OCI-LY7 (cell line): ENCODE measurements at regions not wholly inside any gene's neighbourhood (a gene's known extent, or its start where the extent isn't known, plus 50 kb on each side); places are given as distances from the start of the nearest gene placed in this dataset.
A peak's percentile ranks its signal among the peaks of the same experiment; 100 is the strongest.

ENCODE experiments used
- BruUV-seq: library from RNA; stranded (reverse); fragments of 400-500 nt; replicated peaks from 2 replicates; lab custom pipeline; 2021; lab: Mats Ljungman, UMichigan
- CTCF ChIA-PET: fragments of 300-600 bp; sonication (Branson Sonifier 250); formaldehyde crosslinking; loops from one replicate; lab custom pipeline; 2022; ENCODE audit warnings: antibody characterized with exemption; ENCODE audit not compliant: unreplicated experiment; lab: Charles Lee
- POLR2A ChIA-PET: fragments of 300-600 bp; sonication (Branson Sonifier 250); formaldehyde crosslinking; loops from one replicate; lab custom pipeline; 2022; ENCODE audit warnings: antibody characterized with exemption; lab: Charles Lee
- DNase-seq: peaks from one replicate; pipeline ENCODE4 v3.0.0-alpha.2; 2015; ENCODE audit warnings: low spot score
- H2AFZ ChIP-seq: fragments of 200-600 bp; sonication (generic), shearing (Covaris generic); 2 replicates; pipeline ENCODE4 v1.6.1; 2014; ENCODE audit warnings: mild to moderate bottlenecking, antibody characterized with exemption, low read length, moderate library complexity
- H3K27ac ChIP-seq: fragments of 200-600 bp; sonication (generic); 2 replicates; pipeline ENCODE4 v1.5.1; 2014; ENCODE audit warnings: mixed run types, low read depth, mild to moderate bottlenecking, moderate library complexity, low read length, inconsistent platforms; ENCODE audit not compliant: poor library complexity, severe bottlenecking
- H3K36me3 ChIP-seq: fragments of 200-600 bp; sonication (generic); 2 replicates; pipeline ENCODE4 v1.6.1; 2014; ENCODE audit warnings: mild to moderate bottlenecking, antibody characterized with exemption, low read length, moderate library complexity, mixed read lengths; ENCODE audit not compliant: insufficient read depth
- H3K4me1 ChIP-seq: fragments of 200-600 bp; sonication (generic); 2 replicates; pipeline ENCODE4 v1.5.1; 2014; ENCODE audit warnings: mild to moderate bottlenecking, low read length; ENCODE audit not compliant: insufficient read depth, poor library complexity, severe bottlenecking
- H3K4me2 ChIP-seq: fragments of 200-600 bp; sonication (generic); 2 replicates; pipeline ENCODE4 v1.6.1; 2014; ENCODE audit warnings: mild to moderate bottlenecking, low read length
- H3K4me3 ChIP-seq: fragments of 200-600 bp; sonication (generic); 2 replicates; pipeline ENCODE4 v1.5.1; 2014; ENCODE audit warnings: mild to moderate bottlenecking, low read depth, low read length; ENCODE audit not compliant: poor library complexity, severe bottlenecking
- H3K79me2 ChIP-seq: fragments of 200-600 bp; sonication (generic); 2 replicates; pipeline ENCODE4 v1.6.1; 2016; ENCODE audit warnings: low read depth, mild to moderate bottlenecking, low read length, moderate library complexity, mixed read lengths; ENCODE audit not compliant: insufficient read depth
- H3K9me2 ChIP-seq: fragments of 200-600 bp; sonication (generic); 2 replicates; pipeline ENCODE4 v1.6.1; 2016; ENCODE audit warnings: mild to moderate bottlenecking, low read length, mixed read lengths; ENCODE audit not compliant: insufficient read depth
- H3K9me3 ChIP-seq: fragments of 200-600 bp; sonication (generic); 2 replicates; pipeline ENCODE4 v1.6.1; 2014; ENCODE audit warnings: mild to moderate bottlenecking, mixed run types, low read length, mixed read lengths
- H4K20me1 ChIP-seq: fragments of 200-600 bp; sonication (generic); 2 replicates; pipeline ENCODE4 v1.6.1; 2014; ENCODE audit warnings: mild to moderate bottlenecking, antibody characterized with exemption, low read length, moderate library complexity, mixed read lengths; ENCODE audit not compliant: insufficient read depth
- CTCF ChIP-seq: fragments of 200-600 bp; sonication (generic); conservative IDR thresholded peaks from 2 replicates; pipeline ENCODE4 v1.5.1; 2014; ENCODE audit warnings: mild to moderate bottlenecking, antibody characterized with exemption, low read length, moderate library complexity, mixed read lengths
- EZH2phosphoT487 ChIP-seq: fragments of 200-600 bp; sonication (generic); IDR thresholded peaks from 2 replicates; pipeline ENCODE4 v1.6.1; 2018; ENCODE audit warnings: low read depth, borderline replicate concordance, mild to moderate bottlenecking, mixed run types, antibody characterized with exemption, low read length, moderate library complexity, mixed read lengths
- intact Hi-C: fragments of 100-400 bp; cut with micrococcal nuclease; formaldehyde crosslinking; loops from one replicate; pipeline ENCODE4 v1.10.0; 2022; ENCODE audit not compliant: unreplicated experiment

GRCh38 chr6:25025919-25026301, 90.2 kb upstream of the RIPOR2 start:
- DNase-seq, result no peak
- ChIA-PET CTCF (interaction anchor here (1.5 kb wide), 1 partner anchor 10 kb away, joined by 9 read pairs; no protein-coding TSS in a partner anchor), POLR2A (interaction anchor here (0.7 to 2.8 kb wide), 14 partner anchors 8 to 686 kb away, joined by 3 to 21 read pairs (median 4); no protein-coding TSS in a partner anchor)
- Histone ChIP-seq H3K36me3 (no peaks in the 10 kb centered on the region), H2AFZ (peak overlapping the region; percentile 35; the same call in 1 of the 2 replicates), H3K27ac (no peak overlapping the region), H3K4me2 (peak overlapping the region; percentile 49), H3K4me3 (no peak overlapping the region), H3K4me1 (peaks cover 17% of the 10 kb centered on the region), H3K9me3 (no peaks in the 10 kb centered on the region), H3K9me2 (no peaks in the 10 kb centered on the region), H4K20me1 (no peaks in the 10 kb centered on the region), H3K79me2 (no peaks in the 10 kb centered on the region)
- intact Hi-C loops, result loop anchor here (2.0 kb wide), 1 partner anchor 45 kb away; no protein-coding TSS in a partner anchor
- no TSS peak for BruUV-seq
- TF ChIP-seq CTCF (no peak), EZH2phosphoT487 (no peak)

- H3K4me2 ChIP-seq, result peak overlapping the region; percentile 49
- ChIA-PET POLR2A (interaction anchor here (0.5 to 2.8 kb wide), 13 partner anchors 9 to 1702 kb away, joined by 3 to 21 read pairs (median 4); no protein-coding TSS in a partner anchor), CTCF (interaction anchor here (1.5 kb wide), 1 partner anchor 10 kb away, joined by 9 read pairs; no protein-coding TSS in a partner anchor)
- H3K4me1 ChIP-seq, result peaks cover 17% of the 10 kb centered on the region
- intact Hi-C loops, result loop anchor here (2.0 kb wide), 1 partner anchor 44 kb away; no protein-coding TSS in a partner anchor
- DNase-seq, result peak; percentile 38
- no peaks in the 10 kb centered on the region for H3K9me2 ChIP-seq
- no peaks in the 10 kb centered on the region for H4K20me1 ChIP-seq
- no peaks in the 10 kb centered on the region for H3K9me3 ChIP-seq
- H3K36me3 ChIP-seq, result no peaks in the 10 kb centered on the region
- H2AFZ ChIP-seq, result peak overlapping the region; percentile 35
- H3K4me3 ChIP-seq, result no peak overlapping the region
- no TSS peak for BruUV-seq
- H3K79me2 ChIP-seq, result no peaks in the 10 kb centered on the region
- no peak for TF ChIP-seq EZH2phosphoT487
- TF ChIP-seq CTCF, result peak; percentile 34; the same call in 1 of the 2 replicates
- H3K27ac ChIP-seq, result no peak overlapping the region
Measured at GRCh38 chr6:25026723-25027122, 91.0 kb upstream of the RIPOR2 start.
